GM13976 (cell line): ENCODE measurements at regions not wholly inside any gene's neighbourhood (a gene's known extent, or its start where the extent isn't known, plus 50 kb on each side); places are given as distances from the start of the nearest gene placed in this dataset.

Experiments used
- DNase-seq: peaks from one replicate; pipeline ENCODE4 v3.0.0; 2012; ENCODE audit warnings: low spot score
- CTCF ChIP-seq: IDR thresholded peaks from 2 replicates; pipeline ENCODE4 v1.5.1; 2012; ENCODE audit warnings: borderline replicate concordance, mild to moderate bottlenecking; ENCODE audit not compliant: insufficient read depth; ENCODE audit errors: extremely low read depth, missing control alignments, control extremely low read depth
- in situ Hi-C: fragments of 300-500 bp; cut with MboI; formaldehyde crosslinking; loops from one replicate; pipeline ENCODE4 v1.12.0; 2022; ENCODE audit warnings: low sequenced_read_pairs, mixed read lengths, inconsistent platforms; ENCODE audit not compliant: unreplicated experiment

GRCh38 chr3:5384557-5385236 lies 197.2 kb downstream of the EDEM1 start:
- in situ Hi-C loops, result no loop called here
- TF ChIP-seq CTCF, result no peak
- DNase-seq, result no peak

- in situ Hi-C loops, result no loop called here
- no peak for DNase-seq
- no peak for TF ChIP-seq CTCF
Observed at GRCh38 chr3:5388091-5388490, 200.6 kb downstream of the EDEM1 start.

- in situ Hi-C loops, result no loop called here
- no peak for DNase-seq
- TF ChIP-seq CTCF, result no peak
Observed at GRCh38 chr3:5389057-5389456, 201.6 kb downstream of the EDEM1 start.

GRCh38 chr3:5390221-5390620 lies 202.7 kb downstream of the EDEM1 start:
- DNase-seq, result no peak
- no peak for TF ChIP-seq CTCF
- in situ Hi-C loops, result no loop called here

GRCh38 chr3:5390936-5391625 lies 203.6 kb downstream of the EDEM1 start:
- TF ChIP-seq CTCF, result no peak
- in situ Hi-C loops, result no loop called here
- no peak for DNase-seq

GRCh38 chr3:5401002-5401401 lies 213.5 kb downstream of the EDEM1 start:
- TF ChIP-seq CTCF, result no peak
- in situ Hi-C loops, result no loop called here
- DNase-seq, result no peak
